ENCODE measurements at regions not wholly inside any gene's neighbourhood (a gene's known extent, or its start where the extent isn't known, plus 50 kb on each side); places are given as distances from the start of the nearest gene placed in this dataset.

GRCh38 chr7:25536851-25537250 is 308.6 kb upstream of the NPVF start:
- TF ChIP-seq CTCF (IDR thresholded peaks at IDR 0.05 in 2 of 3, conservative IDR thresholded peaks at IDR 0.05 in 1 of 3; ENCODE audit: borderline replicate concordance in 1 of 3, insufficient read depth in 1 of 3, low read depth in 2 of 3, low read length in 2 of 3) (no peak), EGR1 (IDR thresholded peaks at IDR 0.05; ENCODE audit: low read depth) (no peak), POLR2AphosphoS5 (IDR thresholded peaks at IDR 0.05; ENCODE audit: low read depth, low read length) (no peak), POLR2A (IDR thresholded peaks at IDR 0.05; ENCODE audit: borderline replicate concordance, extremely low read depth, insufficient read depth, insufficient read length) (no peak), SP1 (IDR thresholded peaks at IDR 0.05; ENCODE audit: low read depth) (no peak), ZBTB33 (IDR thresholded peaks at IDR 0.05; ENCODE audit: extremely low read depth, insufficient replicate concordance, low read length) (no peak), JUND (IDR thresholded peaks at IDR 0.05) (no peak), ATF3 (IDR thresholded peaks at IDR 0.05) (no peak), MAX (IDR thresholded peaks at IDR 0.05) (no peak), EZH2phosphoT487 (IDR thresholded peaks at IDR 0.05; ENCODE audit: borderline replicate concordance) (no peak), REST (IDR thresholded peaks at IDR 0.05; ENCODE audit: low read depth) (no peak)

Data from HCT116 (cell line).